ACHN (cell line): ENCODE measurements at regions not wholly inside any gene's neighbourhood (a gene's known extent, or its start where the extent isn't known, plus 50 kb on each side); places are given as distances from the start of the nearest gene placed in this dataset.

Source experiments
- DNase-seq: peaks from one replicate; pipeline ENCODE4 v3.0.0-alpha.2; 2015
- in situ Hi-C: cut with HindIII; loops from 2 replicates; pipeline ENCODE4 v1.10.0; 2017; ENCODE audit warnings: low sequenced_read_pairs, low pct_ligation_motif_present, low pct_unique_long_range_greater_than_20kb

DNA sequence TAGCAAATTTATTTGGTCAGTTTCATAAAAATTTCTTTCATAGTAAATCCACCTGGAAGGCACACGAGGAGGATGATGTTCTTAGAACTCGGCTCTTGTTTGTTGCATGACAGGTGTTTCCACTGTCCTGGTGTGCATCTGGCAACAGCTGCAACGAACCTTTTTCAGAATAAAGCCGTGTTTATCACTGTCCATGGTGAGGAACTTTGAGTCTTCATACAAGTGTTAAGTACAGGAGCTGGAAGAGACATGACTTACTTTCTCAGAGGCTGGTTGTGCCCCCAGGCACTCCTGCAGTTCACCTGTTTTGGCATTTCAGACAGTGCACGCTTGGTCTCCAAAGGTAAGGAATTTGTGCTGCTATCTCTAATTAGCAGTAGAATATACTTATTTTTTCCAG is 97.1 kb downstream of the ADAMTS1 start:
- in situ Hi-C loops = no loop called here
- no peak for DNase-seq

DNA sequence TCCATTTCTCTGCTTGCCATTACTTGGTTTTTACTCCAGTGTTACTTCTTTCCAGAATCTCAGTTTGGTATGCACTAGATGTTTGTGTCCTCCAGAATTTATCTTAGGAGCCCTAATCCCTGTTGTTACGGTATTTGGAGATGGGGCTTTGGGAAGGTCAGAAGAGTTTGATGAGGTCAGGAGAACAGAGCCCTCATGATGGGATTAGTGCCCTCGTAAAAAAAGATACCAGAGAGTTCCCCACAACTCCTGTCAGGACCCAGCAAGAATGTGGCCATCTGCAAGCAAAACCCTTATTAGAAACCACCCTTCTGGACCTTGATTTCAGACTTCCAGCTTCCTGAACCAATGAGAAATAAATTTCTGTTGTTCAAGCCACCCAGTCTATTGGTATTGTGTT is 98.0 kb downstream of the ADAMTS1 start:
- in situ Hi-C loops = no loop called here
- no peak for DNase-seq

GRCh38 chr21:26743524-26743923 is 101.7 kb downstream of the ADAMTS1 start:
- no peak for DNase-seq
- in situ Hi-C loops = no loop called here

DNA sequence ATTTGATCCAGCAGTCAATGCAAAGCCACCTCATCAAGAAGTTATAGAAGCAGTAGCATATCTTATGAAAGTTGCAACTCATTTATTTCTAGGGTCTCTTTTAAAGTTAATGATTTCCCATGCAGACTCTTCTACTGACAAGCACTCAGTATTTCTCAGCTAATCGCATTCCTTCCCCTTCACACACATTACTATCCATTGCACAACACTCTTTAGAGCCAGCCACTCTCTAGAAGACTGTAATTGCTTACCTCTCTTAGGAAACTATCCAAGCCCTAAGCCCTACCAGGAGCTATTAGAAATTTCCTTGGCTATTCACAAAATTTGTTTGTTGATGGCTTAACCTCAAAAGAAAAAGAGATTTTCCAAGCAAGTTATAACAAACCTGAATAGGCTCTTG is 106.0 kb downstream of the ADAMTS1 start:
- in situ Hi-C loops = no loop called here
- no peak for DNase-seq

DNA sequence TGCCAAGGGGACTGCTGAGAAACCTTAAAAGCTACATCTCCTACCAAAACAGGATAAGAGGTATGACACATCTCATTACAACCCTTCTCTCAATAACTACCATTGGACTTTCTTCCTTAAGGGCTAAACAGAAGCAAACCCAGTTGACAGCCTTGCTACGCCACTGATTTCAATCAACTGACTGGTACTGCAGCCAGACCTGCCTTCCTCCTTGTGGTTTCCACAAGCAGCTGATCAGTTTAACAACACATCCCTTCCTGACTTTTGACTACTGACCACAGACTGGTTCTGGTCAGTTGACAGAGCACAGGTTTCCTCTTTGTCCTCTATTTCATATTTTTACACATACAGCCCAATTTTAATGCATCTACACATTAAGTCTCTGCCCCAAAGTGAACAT is 108.8 kb downstream of the ADAMTS1 start:
- in situ Hi-C loops = no loop called here
- DNase-seq = no peak

DNA sequence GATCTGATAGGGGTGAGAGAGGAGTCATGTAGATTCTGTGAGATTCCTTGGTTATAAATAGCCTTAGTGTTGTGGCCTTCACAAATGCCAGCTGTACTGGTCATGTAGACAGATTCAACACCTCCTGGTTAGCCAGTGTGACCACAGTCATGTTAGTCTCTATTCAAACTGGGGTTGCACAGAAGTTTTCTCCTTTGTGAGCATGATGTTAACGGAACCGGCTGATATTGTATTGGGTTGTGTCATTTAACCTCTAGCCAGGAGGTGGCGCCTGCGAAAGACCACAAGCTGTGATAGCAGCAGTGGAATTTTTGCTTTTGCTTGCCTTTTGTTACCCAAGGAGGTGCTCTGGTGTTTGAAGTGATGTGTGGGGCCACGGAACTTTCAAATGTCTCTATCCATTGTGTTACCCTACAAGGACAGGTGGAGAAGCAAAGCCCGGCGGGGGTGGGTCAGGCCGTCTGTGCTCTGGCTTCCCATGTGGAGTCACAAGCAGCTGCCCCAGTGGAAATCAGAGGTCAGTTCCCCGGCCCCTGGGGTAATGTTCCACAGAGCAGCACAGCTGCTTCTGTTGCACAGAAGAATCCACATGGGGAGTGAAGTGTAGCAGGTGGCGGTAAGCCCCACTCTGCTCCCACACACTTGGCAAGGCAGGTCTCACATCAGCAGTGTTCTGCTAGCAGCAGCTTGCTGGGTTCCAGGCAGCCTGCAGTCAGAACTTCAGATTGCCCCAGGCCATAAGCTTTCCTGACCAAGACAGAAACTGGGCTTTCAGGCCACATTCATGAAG is 112.6 kb downstream of the ADAMTS1 start:
- peak; percentile 41 for DNase-seq
- in situ Hi-C loops = no loop called here

DNA sequence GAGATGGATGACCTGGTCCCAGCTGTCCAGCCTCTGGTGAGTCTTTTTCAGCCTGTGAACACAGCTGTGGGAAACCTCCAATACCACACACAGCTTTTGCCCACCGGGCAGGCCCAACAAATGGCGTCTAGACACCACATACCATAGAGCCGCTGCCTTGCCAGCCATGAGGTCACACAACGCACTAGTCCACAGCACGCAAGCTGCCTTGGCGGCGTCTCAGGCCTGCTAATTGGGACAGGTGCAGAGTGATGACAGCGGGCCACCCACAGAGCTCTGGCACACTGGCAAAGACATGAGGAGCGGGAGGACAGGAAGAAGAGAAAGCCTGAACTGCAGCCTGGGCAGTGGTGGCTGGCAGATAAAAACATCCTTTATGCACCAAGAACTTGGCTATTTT is 125.5 kb downstream of the ADAMTS1 start:
- DNase-seq = no peak
- in situ Hi-C loops = no loop called here

GRCh38 chr21:26717146-26717739 is 128.0 kb downstream of the ADAMTS1 start:
- peak; percentile 16 for DNase-seq
- in situ Hi-C loops = no loop called here

DNA sequence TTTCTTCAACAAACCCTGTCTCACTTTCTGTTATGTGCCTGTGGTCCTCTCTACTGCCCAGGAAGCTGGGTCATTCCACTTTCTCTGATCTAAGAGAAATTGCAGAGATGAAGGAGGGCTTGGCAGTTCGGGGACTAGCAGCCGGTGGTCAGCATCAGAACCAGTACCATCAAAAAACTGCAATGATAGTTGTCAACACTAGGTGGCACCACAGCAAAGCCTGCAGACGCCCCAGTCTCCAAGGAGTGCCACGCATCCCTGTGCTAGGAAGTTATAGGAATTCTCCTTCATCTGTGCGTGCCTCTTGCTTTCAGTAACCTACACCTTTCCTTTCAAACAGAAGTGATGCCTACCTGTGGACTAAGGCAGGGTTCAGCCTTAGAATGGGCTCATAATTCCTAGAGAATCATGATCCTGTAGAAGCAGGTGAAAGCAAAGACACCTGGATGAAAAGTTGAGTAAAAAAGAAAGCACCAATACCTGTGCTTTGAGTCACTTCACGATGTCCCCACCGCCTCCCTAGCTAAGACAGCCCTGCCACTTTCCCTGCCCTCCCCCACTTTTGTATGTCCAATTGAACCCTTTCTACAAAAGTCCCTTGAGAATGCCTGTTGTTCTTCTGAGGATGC is 129.2 kb downstream of the ADAMTS1 start:
- in situ Hi-C loops = no loop called here
- peak; percentile 51 for DNase-seq

DNA sequence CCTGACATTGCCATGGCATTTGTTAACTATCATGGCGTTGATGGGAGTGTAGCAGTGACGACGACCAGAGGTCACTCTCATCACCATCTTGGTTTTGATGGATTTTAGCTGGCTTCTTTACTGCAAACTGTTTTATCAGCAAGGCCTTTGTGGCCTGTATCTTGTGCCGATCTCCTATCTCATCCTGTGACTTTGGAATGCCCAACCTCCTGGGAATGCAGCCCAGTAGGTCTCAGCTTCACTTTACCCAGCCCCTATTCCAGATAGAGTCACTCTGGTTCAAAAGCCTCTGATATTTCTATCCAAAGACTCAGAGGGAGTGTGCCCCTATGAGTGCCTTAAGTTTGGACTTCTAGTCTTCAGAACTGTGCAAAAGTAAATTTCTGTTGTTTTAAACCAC is 130.1 kb downstream of the ADAMTS1 start:
- in situ Hi-C loops = no loop called here
- DNase-seq = no peak

GRCh38 chr21:26710155-26710554 is 135.1 kb downstream of the ADAMTS1 start:
- in situ Hi-C loops = no loop called here

GRCh38 chr21:26709090-26709489 is 136.0 kb upstream of the CYYR1 start:
- DNase-seq = no peak
- in situ Hi-C loops = no loop called here

More at GRCh38 chr21:26710155-26710554, 135.1 kb downstream of the ADAMTS1 start:
- no peak for DNase-seq

DNA sequence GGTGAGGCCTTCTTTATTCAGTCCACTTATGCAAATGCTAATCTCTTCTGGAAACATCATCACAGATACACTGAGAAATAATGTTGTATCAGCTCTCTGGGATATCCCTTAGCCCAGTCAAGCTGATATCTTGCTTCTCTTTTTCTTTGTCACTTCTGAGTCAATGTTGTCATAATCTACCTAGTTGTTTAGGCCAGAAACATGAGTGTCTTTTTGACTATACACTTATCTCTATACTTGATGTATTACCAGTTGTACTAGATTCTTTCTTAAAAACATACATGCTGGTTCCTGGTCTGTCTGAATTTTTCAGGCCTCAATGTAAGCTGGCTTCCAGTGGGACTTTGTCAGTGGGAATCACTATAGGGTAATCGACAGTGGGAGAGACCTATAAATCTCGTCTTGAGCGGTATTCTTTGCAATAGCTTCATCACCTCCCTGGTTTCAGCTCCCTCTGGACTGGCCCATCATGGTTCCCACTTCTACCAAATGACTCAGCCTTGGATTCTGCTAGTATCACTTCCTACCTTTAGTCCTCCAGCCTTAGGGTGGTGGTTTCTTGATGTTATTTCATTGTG is 135.2 kb upstream of the CYYR1 start:
- in situ Hi-C loops = no loop called here
- no peak for DNase-seq

DNA sequence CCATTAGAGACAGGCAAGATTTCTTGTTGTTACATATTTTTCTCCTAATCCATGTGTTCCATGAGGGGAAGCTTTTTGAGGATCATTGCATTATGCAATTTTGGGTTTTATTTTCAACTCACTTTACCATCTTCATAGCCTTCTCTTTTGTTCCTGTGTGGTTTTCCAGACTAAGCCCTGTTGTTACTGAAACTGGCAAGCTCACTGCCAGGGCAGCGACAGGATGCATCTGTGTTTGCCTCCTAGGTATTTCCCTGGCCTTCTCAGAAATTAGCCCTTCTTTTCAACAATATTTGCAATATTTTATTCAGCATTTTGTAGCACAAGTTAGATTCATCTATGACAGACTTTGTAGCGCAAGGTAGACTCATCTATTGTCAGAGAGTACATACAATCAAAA is 134.2 kb upstream of the CYYR1 start:
- in situ Hi-C loops = no loop called here

GRCh38 chr21:26698416-26698815 is 125.3 kb upstream of the CYYR1 start:
- in situ Hi-C loops = no loop called here
- DNase-seq = no peak

More for the DNA sequence above, 134.2 kb upstream of the CYYR1 start:
- DNase-seq = no peak

DNA sequence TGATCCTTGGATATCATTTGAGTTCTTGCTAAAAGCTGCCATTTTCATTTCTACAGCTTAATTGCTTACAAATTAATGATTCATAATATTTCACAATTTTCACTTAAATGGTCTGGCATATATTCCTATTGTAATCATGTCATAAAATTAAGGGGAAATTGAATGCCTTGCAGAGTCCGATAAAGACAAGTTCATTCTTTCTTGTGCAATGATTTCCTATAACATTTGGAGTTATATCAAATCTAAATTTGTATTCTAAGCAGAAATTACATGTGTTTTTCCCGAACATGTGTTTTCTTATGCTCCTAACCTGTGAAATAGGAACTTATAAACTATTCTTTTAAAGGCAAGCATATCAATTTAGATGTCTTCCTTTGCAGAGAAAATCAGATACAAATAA is 118.3 kb upstream of the CYYR1 start:
- DNase-seq = no peak
- in situ Hi-C loops = no loop called here

GRCh38 chr21:26686705-26687104 is 113.6 kb upstream of the CYYR1 start:
- DNase-seq = no peak
- in situ Hi-C loops = no loop called here

DNA sequence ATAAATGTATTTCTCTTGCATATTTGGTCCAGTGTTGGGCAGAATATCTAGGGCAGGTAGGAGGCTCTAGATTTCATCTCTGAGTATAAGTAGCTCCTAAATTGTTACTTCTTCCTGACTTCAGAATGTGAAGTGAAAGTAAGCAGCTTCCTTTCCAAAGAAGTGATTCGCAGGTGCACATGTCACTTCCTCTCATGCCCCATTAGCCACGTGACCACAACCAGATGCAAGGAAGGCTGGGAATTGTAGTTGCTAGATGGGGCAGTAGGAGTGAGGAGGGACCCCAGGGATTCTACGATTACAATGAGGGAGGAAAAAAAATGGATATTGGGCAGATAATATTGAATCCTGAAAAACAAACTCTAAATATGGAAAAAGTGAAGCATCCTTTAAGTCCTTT is 113.2 kb upstream of the CYYR1 start:
- in situ Hi-C loops = no loop called here
- DNase-seq = peak; percentile 65

DNA sequence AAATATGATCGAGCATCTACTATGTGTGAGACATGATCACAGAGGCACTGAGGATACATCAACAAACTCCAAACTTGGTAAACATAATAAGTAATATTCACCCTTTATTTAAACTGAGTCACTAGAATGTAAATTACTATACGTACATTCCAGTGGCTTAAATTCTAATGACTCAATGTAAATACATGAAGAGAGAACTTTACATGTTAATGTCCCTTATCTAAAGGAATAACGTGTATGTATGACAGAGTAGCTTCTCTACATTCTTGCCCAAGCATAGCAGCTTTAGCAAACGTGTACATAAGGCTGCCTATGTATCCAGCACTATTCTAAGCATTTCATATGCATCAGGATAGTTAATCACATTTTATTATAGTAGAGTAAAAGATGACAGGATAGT is 111.8 kb upstream of the CYYR1 start:
- no peak for DNase-seq
- in situ Hi-C loops = no loop called here

DNA sequence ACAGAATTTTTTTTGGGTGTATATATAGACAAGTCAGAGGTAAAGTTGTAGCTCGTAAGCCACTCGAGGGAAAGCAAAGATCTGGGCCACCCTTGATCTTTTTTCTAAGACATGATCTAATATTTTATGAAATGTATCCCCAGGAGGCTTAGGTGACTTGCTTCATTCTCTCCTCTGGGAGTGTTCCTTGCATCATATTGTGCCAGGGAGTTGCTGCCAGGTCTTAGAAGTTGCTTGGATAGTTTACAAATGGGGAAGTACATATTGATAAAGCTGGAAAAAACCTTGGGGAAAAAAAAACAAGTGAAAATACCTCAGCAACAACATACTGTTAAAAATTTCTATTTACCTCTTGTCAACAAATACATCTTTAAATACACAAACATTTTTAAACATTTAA is 110.9 kb upstream of the CYYR1 start:
- in situ Hi-C loops = no loop called here

More for the DNA sequence above, 110.9 kb upstream of the CYYR1 start:
- DNase-seq = no peak
